T-helper 2 cell treated with Interferon-gamma antibody and Interleukin-4, amounts not matched to agents 100 ng/mL and 5 ng/mL, for 36 hours (primary cell): ENCODE measurements at regions not wholly inside any gene's neighbourhood (a gene's known extent, or its start where the extent isn't known, plus 50 kb on each side); places are given as distances from the start of the nearest gene placed in this dataset.

ENCODE experiments used
- intact Hi-C: fragments of 100-400 bp; cut with micrococcal nuclease; formaldehyde crosslinking; loops from one replicate; pipeline ENCODE4 v1.15.1; 2023

DNA sequence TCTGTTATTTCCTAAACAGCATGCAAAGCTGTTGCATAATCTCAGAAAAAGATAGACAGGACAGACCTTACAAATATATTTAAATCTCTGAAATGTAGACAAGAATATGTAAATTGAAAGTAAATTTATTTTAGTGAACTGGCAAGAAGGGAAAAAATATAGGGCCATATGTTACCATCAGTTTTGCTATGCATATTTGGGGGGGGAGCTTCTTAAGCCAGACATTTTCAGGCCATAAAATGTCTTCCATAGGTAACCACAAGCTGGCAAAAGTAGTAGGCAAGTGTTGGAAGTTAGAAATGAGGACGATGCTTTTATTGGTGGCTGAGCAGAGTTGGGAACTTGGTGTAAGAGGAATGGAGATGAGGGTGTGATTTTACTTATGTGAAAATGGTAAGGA, 272.0 kb upstream of the CXXC4 start:
- intact Hi-C loops = no loop called here

DNA sequence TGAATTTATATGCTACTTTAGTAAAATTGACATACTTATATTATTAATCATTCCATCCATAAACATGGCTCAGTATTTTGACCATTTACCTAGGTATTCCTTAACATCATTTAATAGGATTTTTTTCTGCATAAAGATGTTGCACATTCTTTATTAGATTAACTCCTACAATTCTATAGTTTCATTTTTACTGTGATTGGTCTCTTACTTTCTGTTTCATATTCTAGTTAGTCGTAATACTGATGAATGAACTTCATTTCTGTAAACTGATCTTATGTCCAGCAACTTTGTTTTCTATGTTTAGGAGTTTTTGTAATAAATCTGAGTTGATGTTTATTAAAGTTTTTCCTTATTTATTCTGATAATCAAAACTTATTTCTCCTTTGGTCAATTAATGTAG, 278.2 kb upstream of the CXXC4 start:
- intact Hi-C loops = no loop called here

DNA sequence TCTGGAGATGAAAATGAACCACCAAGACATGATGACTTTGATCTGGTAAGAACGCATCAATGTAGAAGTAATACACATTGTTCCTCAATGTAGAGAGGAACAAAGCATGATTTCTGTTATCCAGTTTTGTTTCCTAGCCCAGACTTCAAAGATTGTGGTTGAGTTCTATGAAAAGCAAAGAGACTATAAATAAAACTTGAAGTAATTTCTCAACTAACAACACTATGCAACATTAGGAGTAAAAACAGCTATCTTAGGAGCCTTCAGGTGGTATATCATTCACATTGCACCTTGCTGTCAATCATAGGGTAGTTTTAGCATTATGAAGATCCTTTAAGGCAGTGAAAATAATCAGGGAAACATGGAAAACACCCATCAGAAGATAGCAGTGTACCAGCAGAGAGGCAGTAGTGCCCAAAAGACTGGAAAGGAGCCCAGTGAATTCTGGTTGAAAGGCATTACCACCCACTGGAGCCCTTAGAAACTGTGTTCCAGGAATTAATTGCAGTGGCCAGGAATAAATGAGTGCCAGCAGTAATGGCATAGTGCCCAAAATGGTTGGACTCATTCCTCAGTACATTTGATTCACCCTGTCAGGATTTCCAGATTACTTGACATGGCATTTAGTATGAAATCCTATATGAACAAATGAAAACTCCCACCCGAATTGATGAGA, 300.7 kb upstream of the CXXC4 start:
- intact Hi-C loops = no loop called here

DNA sequence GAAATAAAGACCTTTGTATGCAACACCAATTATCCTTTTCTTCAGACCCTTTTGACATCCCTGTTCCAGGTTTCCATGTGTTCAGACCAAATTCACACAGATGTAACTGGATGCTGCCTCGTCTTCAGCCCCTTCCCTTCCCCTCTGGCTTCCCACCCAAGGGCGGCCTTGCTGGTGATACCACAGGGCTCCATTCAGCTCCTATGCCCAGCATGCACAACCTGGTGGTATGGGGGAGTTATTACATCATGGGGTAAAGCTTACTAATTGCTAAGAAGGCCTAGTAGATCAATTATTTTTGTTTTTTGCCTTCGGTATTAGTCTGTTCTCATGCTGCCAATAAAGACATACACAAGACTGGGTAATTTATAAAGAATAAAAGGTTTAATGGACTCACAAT, 317.0 kb upstream of the CXXC4 start:
- intact Hi-C loops = no loop called here

DNA sequence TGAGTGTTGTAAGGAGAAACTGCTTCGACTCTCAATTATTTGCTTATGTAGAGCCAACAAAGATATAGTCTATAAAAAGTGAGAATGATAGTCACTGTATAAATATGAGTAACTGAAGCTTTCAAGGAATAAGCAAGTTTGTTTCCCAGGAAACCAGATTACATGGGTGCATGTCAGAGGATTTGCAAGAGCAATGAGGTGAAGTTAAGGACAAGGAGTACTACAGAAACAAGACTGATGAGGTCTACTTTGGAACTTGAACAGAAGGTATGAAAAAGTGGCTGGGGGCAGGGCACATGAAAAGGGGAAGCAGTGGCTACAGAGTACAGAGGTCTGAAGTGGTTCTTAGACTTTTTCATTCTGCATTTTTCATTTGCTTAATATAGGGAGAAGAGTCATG, 321.0 kb upstream of the CXXC4 start:
- intact Hi-C loops = no loop called here

DNA sequence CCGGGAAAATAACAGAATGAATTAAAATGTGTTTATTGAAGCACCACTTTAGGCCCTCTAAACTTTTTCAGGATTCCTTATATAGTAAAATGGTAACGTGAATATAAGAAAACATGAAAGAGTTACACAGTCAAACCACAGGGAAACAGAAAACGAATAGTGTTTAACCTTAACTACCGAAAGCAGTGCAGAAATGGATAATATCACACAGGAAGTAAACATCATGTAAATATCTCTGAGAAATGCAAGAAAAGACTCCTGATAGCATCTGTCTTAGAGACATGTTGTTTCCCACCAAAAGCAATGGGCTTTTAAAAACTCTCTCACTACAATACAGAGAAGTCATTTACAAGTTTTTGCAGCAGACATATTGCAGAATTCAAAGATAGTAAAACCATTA, 323.9 kb upstream of the CXXC4 start:
- intact Hi-C loops = no loop called here

DNA sequence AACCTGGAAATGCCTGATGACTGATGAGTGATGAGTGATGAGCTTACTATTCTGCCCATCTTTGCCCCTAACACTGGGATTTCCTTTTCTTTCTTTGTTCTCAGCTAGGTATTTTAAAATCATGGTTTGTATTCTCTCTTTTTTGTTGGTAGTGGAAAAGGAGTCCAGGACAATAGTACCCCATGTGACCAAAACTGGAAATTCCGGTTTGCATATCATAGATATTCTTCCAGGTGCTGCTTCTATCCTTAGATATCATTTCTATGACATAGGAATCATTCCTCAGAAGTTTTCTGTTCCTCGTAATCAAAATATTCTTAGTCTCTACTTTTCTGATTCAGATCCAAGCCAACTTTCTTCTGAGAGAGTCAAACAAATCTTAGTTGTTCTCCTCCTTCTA, 320.5 kb upstream of the TET2 start:
- intact Hi-C loops = no loop called here

DNA sequence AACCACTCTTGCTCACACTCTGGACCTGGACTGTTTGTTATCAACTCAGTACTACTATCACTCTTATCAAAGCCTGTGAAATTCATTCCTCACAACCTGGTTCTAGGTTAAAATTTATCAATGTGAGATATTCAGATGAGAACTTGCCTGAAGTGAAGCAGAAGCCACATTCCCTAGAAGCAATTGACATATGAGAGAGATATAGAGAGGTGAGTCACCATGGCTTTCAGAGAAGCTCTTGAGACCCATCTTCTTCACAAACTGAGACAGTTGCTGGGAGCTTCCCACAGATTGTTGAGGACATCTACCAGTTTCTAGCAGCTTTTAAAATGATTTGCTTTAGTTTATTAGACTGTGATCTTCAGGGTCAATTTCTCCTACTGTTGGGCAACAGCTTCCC, 316.9 kb upstream of the TET2 start:
- intact Hi-C loops = no loop called here

DNA sequence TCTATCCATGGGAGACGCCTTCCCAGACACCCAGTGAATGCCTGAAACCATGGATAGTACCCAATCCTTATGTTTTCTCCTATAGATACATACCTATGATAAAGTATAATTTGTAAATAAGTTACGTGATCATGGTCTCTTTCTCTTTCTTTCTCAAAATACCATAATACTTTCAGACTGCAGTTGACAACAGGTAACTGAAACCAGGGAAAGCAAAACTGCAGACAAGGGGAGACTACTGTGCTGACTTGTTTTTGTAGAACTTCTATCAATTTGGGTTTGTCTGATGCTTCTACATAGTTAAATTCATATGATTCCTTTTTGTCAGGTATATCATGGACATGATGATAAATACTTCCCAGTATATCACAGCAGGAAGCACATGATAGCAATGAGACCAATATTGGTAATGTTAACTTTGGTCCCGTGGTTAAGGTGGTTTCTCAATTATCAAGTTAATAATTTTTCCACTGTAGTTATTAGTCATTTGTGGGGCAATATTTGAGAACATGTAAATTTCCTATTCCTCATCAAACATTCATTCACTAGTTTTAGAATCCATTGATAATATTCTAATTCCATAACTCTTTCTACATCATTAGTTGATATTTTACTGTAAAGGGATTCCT, 298.0 kb upstream of the TET2 start:
- intact Hi-C loops = no loop called here

DNA sequence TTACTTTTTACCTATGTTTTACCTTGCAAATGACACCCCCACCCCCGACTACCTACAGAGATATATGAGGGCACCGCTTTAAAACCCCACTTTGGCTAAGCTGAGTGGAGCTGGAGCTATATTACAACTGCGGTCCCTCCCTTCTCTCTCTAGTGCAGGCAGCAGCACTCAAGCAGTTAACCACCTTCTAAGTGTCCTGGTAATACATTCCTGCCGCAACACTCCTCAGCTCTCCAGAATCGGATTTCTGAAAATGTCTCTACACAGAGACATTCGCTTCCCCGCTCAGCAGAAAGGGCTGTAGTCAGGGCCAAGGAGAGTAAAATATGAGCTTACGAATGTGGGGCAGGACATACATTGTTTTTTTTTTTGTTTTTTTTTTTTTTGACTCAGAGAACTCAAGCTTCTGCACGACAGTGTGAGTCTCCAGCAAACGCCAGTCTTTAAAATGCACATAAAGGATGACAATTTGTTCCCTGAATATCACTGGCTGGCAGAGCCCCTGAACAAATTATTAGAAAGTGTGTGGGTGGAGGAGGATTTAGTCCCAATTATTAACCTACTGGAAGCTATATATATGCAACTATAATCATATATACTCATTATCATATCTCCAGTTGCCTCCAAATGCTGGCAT, 287.0 kb upstream of the TET2 start:
- intact Hi-C loops = loop anchor here (2.0 to 10.0 kb wide), 3 partner anchors 165 to 795 kb away; partner anchors contain the start of gene PPA2

DNA sequence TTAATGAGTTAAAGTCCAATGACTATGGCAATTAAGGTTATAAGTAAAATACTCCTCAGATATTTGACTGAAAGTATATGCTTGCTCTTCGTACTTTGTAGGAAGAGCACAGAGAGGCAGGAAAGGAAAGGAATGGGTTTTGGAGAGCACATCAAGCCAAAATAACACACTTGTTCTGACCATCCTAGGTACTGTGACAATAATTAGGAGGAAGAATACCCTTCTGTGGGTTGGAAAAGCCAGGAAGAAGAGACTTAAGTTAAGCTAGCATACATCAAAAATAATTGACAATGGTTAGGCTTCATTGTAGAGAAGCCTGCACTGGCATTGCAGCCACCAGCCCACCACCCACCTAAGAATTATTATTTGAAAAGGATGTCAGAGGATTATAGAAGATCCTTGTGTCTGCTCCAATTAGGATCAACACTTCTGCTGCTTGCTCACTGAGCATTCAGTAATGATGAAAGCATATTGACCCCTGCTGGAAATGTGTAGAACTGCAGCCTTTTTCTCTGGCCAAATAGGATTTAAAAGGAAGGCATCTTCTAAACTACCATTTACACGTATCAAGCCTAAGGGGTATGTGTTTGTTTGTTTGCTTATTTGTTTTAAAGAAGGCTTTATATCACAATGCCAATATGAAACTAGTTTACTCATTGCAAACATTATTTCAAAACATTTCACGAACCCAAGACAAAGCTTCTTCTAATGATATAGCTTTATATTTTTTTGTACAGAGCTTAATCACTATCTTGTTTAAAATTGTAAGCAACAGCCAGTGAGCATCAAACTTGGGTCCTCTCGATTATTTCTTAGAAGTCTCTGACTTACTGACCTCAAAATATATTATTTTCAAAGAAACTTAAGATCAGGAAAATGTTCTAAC, 286.2 kb upstream of the TET2 start:
- intact Hi-C loops = loop anchor here (5.0 kb wide), 1 partner anchor 612 kb away; the partner anchor contains the start of gene PPA2

DNA sequence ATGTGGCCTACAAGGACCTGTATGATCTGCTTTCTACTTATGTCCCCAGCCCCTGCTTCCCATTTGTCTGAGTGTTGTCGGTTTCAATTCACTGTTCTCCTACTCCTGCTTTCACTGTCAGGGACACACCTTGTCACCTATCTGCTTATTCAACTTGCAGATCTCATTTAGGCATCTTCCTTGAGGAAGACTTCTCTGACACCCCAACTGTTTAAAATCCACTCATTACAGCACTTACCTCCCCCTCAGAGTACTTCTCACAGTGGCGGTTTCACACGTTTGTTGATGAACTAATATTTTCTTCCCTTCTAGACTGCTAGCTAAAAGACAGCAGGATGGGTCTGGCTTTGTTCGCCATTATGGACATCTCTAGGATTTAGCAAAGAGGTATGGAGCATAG, 279.9 kb upstream of the TET2 start:
- intact Hi-C loops = no loop called here

DNA sequence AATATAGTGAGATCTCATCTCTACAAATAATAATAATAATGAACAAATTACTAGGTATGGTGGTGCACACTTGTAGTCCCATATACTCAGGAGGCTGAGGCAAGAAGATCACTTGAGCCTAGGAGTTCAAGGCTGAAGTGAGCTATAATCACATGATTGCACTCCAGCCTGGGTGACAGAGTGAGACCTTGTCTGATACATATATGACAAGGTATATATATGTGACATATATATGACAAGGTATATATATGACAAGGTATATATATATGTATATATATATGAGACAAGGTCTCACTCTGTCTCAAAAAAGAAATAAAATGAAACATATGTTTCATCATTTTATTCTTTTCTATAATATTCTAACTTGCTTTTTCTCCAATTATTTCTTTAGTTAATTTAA, 278.1 kb upstream of the TET2 start:
- intact Hi-C loops = no loop called here

DNA sequence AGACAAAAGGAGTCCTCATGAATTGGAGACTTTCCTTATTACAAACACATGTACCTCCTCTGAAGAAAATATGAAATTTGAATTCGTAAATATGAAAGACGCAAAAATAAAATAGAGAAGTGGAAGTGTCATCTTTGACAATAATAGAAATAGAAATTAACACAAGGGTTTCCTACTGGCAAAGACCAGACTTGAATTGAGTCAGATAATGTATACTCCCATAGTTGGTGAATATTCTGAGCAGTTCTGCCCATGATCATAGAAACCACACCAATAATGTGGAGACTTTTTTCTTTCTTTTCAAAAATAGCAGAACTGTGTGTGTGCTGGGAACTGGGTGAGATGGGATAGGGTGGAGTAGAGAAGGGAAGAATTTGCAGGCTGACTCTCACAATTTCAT, 277.7 kb upstream of the TET2 start:
- intact Hi-C loops = no loop called here

DNA sequence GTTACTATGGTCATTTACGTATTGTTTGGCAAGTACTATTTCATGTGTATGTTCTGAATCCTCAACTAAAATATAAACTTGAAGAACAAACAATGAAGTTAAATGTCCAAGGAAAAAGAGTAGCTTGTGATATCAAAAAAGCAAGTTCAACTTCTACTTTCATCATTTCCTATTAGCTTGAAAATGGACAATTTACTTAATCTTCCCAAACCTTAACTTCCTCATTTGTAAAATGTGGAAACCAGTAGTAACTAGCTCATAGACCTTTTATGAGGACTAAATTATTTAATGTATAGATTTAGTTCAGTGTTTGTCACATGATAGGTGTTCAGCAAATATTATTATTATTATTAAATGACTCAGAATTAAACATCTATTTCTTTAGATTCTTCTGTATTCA, 276.8 kb upstream of the TET2 start:
- intact Hi-C loops = no loop called here

DNA sequence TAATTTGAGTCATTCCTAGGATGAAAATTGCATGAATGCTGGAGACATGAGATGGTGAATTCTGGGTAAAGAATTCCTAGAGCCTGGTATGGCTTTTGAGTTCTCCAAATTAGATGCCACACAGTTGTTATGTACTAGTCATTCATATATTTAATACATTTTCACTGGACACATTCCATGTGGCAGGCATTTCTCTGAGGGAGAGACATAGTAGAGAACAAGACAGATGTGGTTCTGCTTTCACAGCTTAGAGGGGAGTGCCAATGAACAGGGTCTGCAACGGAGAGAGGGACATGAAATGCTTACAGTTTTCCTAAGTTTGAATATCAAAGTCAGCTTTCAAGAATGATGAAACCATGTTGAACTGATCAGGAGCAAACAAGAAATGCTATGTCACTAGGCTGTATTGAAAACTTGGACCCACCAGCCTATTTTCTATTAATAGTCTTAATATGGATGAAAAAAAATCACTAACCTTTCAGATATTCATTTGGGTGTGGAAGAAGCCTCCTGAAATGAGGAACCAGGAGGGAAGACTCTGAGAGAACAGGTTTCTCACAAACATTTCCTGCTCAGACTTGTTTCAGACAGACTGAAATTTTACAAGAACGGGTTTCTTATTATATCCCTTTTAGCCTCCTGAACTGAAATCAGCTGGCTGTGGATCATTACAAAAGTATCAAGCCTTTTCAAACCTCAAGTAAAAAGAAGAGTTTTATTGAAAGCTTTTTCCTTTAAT, 276.0 kb upstream of the TET2 start:
- intact Hi-C loops = no loop called here

DNA sequence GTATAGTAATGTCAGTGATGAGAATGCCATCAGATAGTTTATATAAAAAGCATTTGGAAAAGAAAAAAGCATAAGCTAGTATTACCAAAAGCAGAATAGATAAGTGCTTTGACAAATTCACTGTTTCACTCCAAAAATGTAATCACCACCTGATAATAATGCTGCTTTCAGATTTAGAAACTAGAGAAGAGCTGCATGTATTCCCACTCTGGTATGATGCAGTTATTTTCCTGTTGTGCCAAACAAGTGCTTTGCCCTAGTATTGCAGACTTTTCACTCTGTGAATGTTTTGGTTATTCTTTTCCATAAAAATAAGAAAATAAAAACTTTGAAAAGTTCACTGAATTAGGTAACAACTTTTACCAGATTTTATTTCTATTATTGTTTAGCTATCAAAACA, 267.7 kb upstream of the TET2 start:
- intact Hi-C loops = loop anchor here (5.0 kb wide), 2 partner anchors 53 to 268 kb away; partner anchors contain the start of gene TET2

DNA sequence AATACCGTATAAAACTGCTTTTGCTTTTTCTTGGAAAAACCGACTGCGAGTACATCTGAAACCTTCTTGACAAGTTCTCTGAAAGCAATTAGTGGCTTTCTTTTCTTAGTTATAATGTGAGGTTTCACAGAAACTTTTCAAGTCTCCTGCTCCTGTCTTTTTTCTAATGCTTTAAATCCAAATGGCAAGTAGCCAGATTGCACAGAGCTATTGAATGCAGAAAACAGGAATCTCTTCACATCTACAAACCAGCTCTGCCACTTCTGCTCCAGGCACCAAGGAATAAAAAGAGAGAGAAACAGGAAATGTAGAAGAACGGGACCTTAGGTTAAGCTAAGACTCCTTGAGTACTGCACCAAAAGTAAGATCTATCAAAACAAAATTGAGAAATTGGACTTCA, 267.3 kb upstream of the TET2 start:
- intact Hi-C loops = loop anchor here (5.0 kb wide), 2 partner anchors 53 to 268 kb away; partner anchors contain the start of gene TET2

DNA sequence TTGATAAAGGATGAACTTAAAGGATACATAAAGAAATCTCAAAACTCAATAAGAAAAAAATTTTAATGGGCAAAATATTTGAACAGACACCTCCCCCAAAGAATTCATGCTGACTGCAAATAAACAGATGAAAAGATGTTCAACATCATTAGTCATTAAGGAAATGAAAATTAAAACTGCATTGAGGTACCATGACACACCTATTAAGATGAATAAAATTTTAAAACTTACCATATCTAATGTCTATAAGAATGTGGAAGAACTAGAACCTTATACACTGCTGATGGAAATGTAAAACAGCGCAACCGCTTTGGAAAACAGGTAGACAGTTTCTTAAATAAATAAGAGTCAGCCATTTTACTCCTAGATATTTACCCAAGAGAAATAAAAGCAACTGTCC, 266.8 kb upstream of the TET2 start:
- intact Hi-C loops = loop anchor here (5.0 kb wide), 2 partner anchors 52 to 267 kb away; partner anchors contain the start of gene TET2

DNA sequence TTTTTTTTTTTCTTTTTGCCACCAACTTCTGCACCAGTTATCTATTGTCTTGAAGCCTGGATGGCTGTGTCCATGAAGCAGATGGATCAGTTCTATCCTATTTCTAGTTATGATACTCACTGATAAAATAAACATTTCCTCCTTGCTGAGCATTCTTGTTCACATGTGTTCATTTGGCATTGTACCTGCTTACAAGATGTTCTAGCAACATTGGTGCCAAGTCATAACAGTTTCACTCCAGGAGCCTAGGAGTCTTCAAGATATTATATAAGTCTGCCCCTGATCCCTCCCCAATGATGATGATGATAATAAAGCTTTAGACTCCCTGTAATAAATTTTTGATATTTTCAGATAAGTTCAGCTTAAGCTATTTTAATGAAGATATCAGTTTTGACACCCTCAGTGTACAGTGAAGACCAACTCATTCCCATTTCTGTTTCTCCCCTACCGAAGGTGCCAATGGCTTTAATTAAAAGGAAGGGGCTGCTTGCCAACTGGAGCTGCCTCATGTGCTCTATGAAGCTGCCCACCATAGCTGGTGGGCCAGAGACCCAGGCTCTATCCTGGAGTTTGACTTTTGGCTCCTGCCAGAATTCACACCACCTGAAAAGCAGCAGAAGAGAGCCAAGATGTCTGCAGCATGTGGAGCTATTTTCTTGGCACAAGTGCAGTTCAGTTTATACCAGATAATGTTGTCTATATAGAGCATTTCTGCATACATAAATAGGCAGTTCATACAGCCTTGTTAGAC, 265.4 kb upstream of the TET2 start:
- intact Hi-C loops = no loop called here
